ENCODE measurements at regions not wholly inside any gene's neighbourhood (a gene's known extent, or its start where the extent isn't known, plus 50 kb on each side); places are given as distances from the start of the nearest gene placed in this dataset.

GRCh38 chr21:15592957-15593356 is 136.8 kb upstream of the USP25 start:
- no peak overlapping the region for H2BK20ac ChIP-seq (ENCODE audit: low read depth, low read length, poor library complexity, severe bottlenecking)
- H4K5ac ChIP-seq (ENCODE audit: insufficient read length, low read depth, low read length): no peak overlapping the region
- H2BK120ac ChIP-seq (ENCODE audit: low read depth, low read length, poor library complexity, severe bottlenecking): no peak overlapping the region
- peak overlapping the region in 1 of 3 experiments; percentile 25; a peak in 1 of 7 replicates for H3K27ac Mint-ChIP-seq
- H3K4ac ChIP-seq (ENCODE audit: low read depth, low read length): no peak overlapping the region
- no peaks in the 10 kb centered on the region for H3K27me3 Mint-ChIP-seq (ENCODE audit: low read depth)
- H3T11ph ChIP-seq (ENCODE audit: low read length): no peak overlapping the region
- no peaks in the 10 kb centered on the region for H3K4me1 Mint-ChIP-seq
- H3K4me3 Mint-ChIP-seq: no peak overlapping the region
- no peak overlapping the region for H2AFZ ChIP-seq (ENCODE audit: low read length)
- no peak overlapping the region for H3K9ac ChIP-seq (ENCODE audit: extremely low read depth, insufficient read length, low read length)
- H3K9me3 ChIP-seq (ENCODE audit: control insufficient read depth, low read depth, low read length): no peaks in the 10 kb centered on the region
- TF ChIP-seq, protein P1, sequence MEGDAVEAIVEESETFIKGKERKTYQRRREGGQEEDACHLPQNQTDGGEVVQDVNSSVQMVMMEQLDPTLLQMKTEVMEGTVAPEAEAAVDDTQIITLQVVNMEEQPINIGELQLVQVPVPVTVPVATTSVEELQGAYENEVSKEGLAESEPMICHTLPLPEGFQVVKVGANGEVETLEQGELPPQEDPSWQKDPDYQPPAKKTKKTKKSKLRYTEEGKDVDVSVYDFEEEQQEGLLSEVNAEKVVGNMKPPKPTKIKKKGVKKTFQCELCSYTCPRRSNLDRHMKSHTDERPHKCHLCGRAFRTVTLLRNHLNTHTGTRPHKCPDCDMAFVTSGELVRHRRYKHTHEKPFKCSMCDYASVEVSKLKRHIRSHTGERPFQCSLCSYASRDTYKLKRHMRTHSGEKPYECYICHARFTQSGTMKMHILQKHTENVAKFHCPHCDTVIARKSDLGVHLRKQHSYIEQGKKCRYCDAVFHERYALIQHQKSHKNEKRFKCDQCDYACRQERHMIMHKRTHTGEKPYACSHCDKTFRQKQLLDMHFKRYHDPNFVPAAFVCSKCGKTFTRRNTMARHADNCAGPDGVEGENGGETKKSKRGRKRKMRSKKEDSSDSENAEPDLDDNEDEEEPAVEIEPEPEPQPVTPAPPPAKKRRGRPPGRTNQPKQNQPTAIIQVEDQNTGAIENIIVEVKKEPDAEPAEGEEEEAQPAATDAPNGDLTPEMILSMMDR (conservative IDR thresholded peaks at IDR 0.05): no peak
- H3K23ac ChIP-seq (ENCODE audit: insufficient read length, low read depth, low read length): no peak overlapping the region
- no peak overlapping the region for H4K8ac ChIP-seq (replicated peaks; ENCODE audit: insufficient read length, low read depth, low read length)
- no peak overlapping the region for H4K91ac ChIP-seq (ENCODE audit: insufficient read length, low read depth, low read length)
- H3K36me3 Mint-ChIP-seq (ENCODE audit: insufficient read depth in 1 of 3, low read depth in 3 of 3): no peaks in the 10 kb centered on the region; a peak in 1 of 7 replicates
- peaks cover 0 to 3% of the 10 kb centered on the region in 2 experiments; a peak in 1 of 5 replicates for H3K9me3 Mint-ChIP-seq
- H3K23me2 ChIP-seq (ENCODE audit: insufficient read length, low read depth, low read length, poor library complexity, severe bottlenecking): no peaks in the 10 kb centered on the region
- no peak overlapping the region for H3K4me2 ChIP-seq (ENCODE audit: insufficient read depth, insufficient read length, low read length)
- H3K27ac ChIP-seq (ENCODE audit: insufficient read length, low read depth, low read length): no peak overlapping the region
- H2BK5ac ChIP-seq (ENCODE audit: insufficient read length, low read length): no peak overlapping the region
- no peaks in the 10 kb centered on the region for H3K4me1 ChIP-seq (ENCODE audit: insufficient read depth, low read length)
- no peak overlapping the region for H2AK5ac ChIP-seq (ENCODE audit: insufficient read length, low read length)
- no peak overlapping the region for H3K14ac ChIP-seq (ENCODE audit: insufficient read depth, low read length)
- no peak overlapping the region for H2BK12ac ChIP-seq (ENCODE audit: insufficient read length, low read depth, low read length)
- no peaks in the 10 kb centered on the region for H4K20me1 ChIP-seq (ENCODE audit: control insufficient read depth, insufficient read depth, insufficient read length)
- no peaks in the 10 kb centered on the region for H3K79me2 ChIP-seq (ENCODE audit: insufficient read depth, low read length)
- H2BK15ac ChIP-seq (ENCODE audit: low read depth, low read length): no peak overlapping the region
- no peak overlapping the region for H3K56ac ChIP-seq (ENCODE audit: insufficient read length, low read depth, low read length)
- H3K18ac ChIP-seq (ENCODE audit: insufficient read length, low read depth, low read length): no peak overlapping the region
- no peak for DNase-seq
- no peaks in the 10 kb centered on the region for H3K79me1 ChIP-seq (ENCODE audit: insufficient read depth, low read depth, low read length, poor library complexity, severe bottlenecking)
- no peaks in the 10 kb centered on the region for H3K27me3 ChIP-seq (ENCODE audit: insufficient read depth, low read length)
